HepG2 (cell line): ENCODE measurements at regions not wholly inside any gene's neighbourhood (a gene's known extent, or its start where the extent isn't known, plus 50 kb on each side); places are given as distances from the start of the nearest gene placed in this dataset.

Source experiments
- AFF4 ChIP-seq: sonication (generic); formaldehyde crosslinking; IDR thresholded peaks from 2 replicates; pipeline ENCODE4 v1.4.0; 2020; ENCODE audit warnings: missing genetic modification reagents
- CEBPZ ChIP-seq: IDR thresholded peaks from 2 replicates; pipeline ENCODE4 v1.6.1; 2012; ENCODE audit warnings: low read length, improper control_type of control experiment
- CREM ChIP-seq, 2 experiments: sonication (generic) in 1 of 2; formaldehyde crosslinking in 1 of 2; IDR thresholded peaks; 2 replicates each; pipeline versions ENCODE4 v1.4.0 to v1.6.1; 2016 to 2020; ENCODE audit warnings: antibody characterized with exemption in 1 of 2, mild to moderate bottlenecking in 1 of 2, missing genetic modification reagents in 1 of 2
- EHMT2 ChIP-seq: fragments of 200-600 bp; sonication (generic); IDR thresholded peaks from 2 replicates; pipeline ENCODE4 v1.7.0; 2017; ENCODE audit warnings: antibody characterized with exemption, low read depth, low read length, borderline replicate concordance
- KLF6 ChIP-seq: IDR thresholded peaks from 2 replicates; pipeline ENCODE4 v1.8.0; 2016; ENCODE audit warnings: missing biosample characterization, missing genetic modification reagents
- NFE2L1 ChIP-seq: sonication (generic); formaldehyde crosslinking; IDR thresholded peaks from 2 replicates; pipeline ENCODE4 v1.4.0; 2020; ENCODE audit warnings: missing genetic modification reagents, mild to moderate bottlenecking, borderline replicate concordance
- PHB2 ChIP-seq: fragments of 450-650 bp; IDR thresholded peaks from 2 replicates; pipeline ENCODE4 v1.6.1; 2018; ENCODE audit not compliant: partially characterized antibody
- POLR2A ChIP-seq, 2 experiments: IDR thresholded peaks; 2 replicates each; pipeline ENCODE4 v1.6.1; 2011; ENCODE audit warnings: low read depth in 2 of 2, low read length in 2 of 2, mild to moderate bottlenecking in 1 of 2, moderate library complexity in 1 of 2; ENCODE audit not compliant: insufficient read depth in 1 of 2
- POLR2AphosphoS5 ChIP-seq: IDR thresholded peaks from 2 replicates; pipeline ENCODE4 v1.6.1; 2012; ENCODE audit warnings: low read depth, low read length
- SNAPC5 ChIP-seq: sonication (generic); formaldehyde crosslinking; IDR thresholded peaks from 2 replicates; pipeline ENCODE4 v1.8.1; 2023; ENCODE audit warnings: mild to moderate bottlenecking, missing genetic modification reagents, borderline replicate concordance
- STAG1 ChIP-seq: sonication (generic); formaldehyde crosslinking; IDR thresholded peaks from 2 replicates; pipeline ENCODE4 v1.4.0; 2020; ENCODE audit warnings: missing genetic modification reagents
- ZBTB25 ChIP-seq: IDR thresholded peaks from 2 replicates; pipeline ENCODE4 v1.6.1; 2018; ENCODE audit warnings: missing genetic modification reagents
- TF ChIP-seq, protein P1 (sequence below): sonication (generic); formaldehyde crosslinking; IDR thresholded peaks from 2 replicates; pipeline ENCODE4 v1.4.0; 2020; ENCODE audit warnings: missing genetic modification reagents
- TF ChIP-seq, protein P2 (sequence below): sonication (generic); formaldehyde crosslinking; IDR thresholded peaks from 2 replicates; pipeline ENCODE4 v1.5.0; 2020; ENCODE audit warnings: mild to moderate bottlenecking, missing genetic modification reagents, moderate library complexity

- TF ChIP-seq CREM (IDR thresholded peaks at IDR 0.05) (no peak), CREM (CRISPR knock-in tag; IDR thresholded peaks at IDR 0.05) (no peak), EHMT2 (no peak), NFE2L1 (CRISPR knock-in tag) (no peak), POLR2AphosphoS5 (no peak), AFF4 (no peak), KLF6 (CRISPR knock-in tag) (no peak), STAG1 (CRISPR knock-in tag) (no peak), POLR2A (IDR thresholded peaks at IDR 0.05; ENCODE audit: insufficient read depth in 1 of 2, low read depth in 2 of 2, low read length in 2 of 2) (no peak), SNAPC5 (CRISPR knock-in tag) (no peak), CEBPZ (no peak), PHB2 (no peak), ZBTB25 (no peak)
- TF ChIP-seq, protein P1, sequence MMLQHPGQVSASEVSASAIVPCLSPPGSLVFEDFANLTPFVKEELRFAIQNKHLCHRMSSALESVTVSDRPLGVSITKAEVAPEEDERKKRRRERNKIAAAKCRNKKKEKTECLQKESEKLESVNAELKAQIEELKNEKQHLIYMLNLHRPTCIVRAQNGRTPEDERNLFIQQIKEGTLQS = no peak
- TF ChIP-seq, protein P2, sequence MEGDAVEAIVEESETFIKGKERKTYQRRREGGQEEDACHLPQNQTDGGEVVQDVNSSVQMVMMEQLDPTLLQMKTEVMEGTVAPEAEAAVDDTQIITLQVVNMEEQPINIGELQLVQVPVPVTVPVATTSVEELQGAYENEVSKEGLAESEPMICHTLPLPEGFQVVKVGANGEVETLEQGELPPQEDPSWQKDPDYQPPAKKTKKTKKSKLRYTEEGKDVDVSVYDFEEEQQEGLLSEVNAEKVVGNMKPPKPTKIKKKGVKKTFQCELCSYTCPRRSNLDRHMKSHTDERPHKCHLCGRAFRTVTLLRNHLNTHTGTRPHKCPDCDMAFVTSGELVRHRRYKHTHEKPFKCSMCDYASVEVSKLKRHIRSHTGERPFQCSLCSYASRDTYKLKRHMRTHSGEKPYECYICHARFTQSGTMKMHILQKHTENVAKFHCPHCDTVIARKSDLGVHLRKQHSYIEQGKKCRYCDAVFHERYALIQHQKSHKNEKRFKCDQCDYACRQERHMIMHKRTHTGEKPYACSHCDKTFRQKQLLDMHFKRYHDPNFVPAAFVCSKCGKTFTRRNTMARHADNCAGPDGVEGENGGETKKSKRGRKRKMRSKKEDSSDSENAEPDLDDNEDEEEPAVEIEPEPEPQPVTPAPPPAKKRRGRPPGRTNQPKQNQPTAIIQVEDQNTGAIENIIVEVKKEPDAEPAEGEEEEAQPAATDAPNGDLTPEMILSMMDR (CRISPR knock-in tag) = no peak
Measured at GRCh38 chr4:14659286-14659685, 343.0 kb upstream of the CPEB2 start.
